Activated naive CD4-positive, alpha-beta T cell treated with anti-CD3 and anti-CD28 coated beads for 36 hours (primary cell): ENCODE measurements at regions not wholly inside any gene's neighbourhood (a gene's known extent, or its start where the extent isn't known, plus 50 kb on each side); places are given as distances from the start of the nearest gene placed in this dataset.
"Not testable (repeated sequence)": the region's sequence is repeated elsewhere in the genome, so short reads cannot be mapped to it uniquely, and the experiment has no call there.

Experiments
- CTCF ChIA-PET: fragments of 350-600 bp; sonication (Branson Sonifier 250); formaldehyde crosslinking; loops from one replicate; lab custom pipeline; 2021; ENCODE audit warnings: antibody characterized with exemption; lab: Charles Lee
- DNase-seq: peaks from one replicate; pipeline ENCODE4 v3.0.0-alpha.2; 2020
- H3K27ac Mint-ChIP-seq: one replicate; pipeline ENCODE4 v1.8.0; 2021; ENCODE audit warnings: mild to moderate bottlenecking, mixed read lengths
- H3K27me3 Mint-ChIP-seq: one replicate; pipeline ENCODE4 v1.8.0; 2021; ENCODE audit warnings: low read depth, mixed read lengths
- H3K36me3 Mint-ChIP-seq: one replicate; pipeline ENCODE4 v1.8.0; 2021; ENCODE audit warnings: low read depth, mixed read lengths
- H3K4me1 Mint-ChIP-seq: one replicate; pipeline ENCODE4 v1.8.0; 2021; ENCODE audit warnings: low read depth, mixed read lengths
- H3K4me3 Mint-ChIP-seq: one replicate; pipeline ENCODE4 v1.8.0; 2021; ENCODE audit warnings: mild to moderate bottlenecking, moderate library complexity, mixed read lengths
- H3K9me3 Mint-ChIP-seq: one replicate; pipeline ENCODE4 v1.8.0; 2021; ENCODE audit warnings: mixed read lengths
- intact Hi-C: fragments of 100-400 bp; cut with micrococcal nuclease; formaldehyde crosslinking; loops from one replicate; pipeline ENCODE4 v1.15.1; 2023

DNA sequence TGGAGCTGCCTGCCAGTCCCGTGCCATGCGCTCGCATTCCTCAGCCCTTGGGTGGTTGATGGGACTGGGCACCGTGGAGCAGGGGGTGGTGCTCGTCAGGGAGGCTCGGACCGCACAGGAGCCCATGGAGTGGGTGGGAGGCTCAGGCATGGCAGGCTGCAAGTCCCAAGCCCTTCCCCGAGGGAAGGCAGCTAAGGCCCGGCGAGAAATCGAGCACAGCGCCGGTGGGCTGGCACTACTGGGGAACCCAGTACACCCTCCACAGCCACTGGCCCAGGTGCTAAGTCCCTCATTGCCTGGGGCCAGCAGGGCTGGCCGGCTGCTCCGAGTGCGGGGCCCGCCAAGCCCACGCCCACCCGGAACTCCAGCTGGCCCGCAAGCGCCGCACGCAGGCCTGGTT lies 118.2 kb upstream of the TOP1 start:
- H3K36me3 Mint-ChIP-seq, H3K4me3 Mint-ChIP-seq, CTCF ChIA-PET, DNase-seq, H3K27ac Mint-ChIP-seq, intact Hi-C loops, H3K9me3 Mint-ChIP-seq, H3K4me1 Mint-ChIP-seq, H3K27me3 Mint-ChIP-seq: not testable (repeated sequence)

- intact Hi-C loops, H3K36me3 Mint-ChIP-seq, CTCF ChIA-PET, H3K4me1 Mint-ChIP-seq, H3K27me3 Mint-ChIP-seq, H3K4me3 Mint-ChIP-seq, DNase-seq, H3K27ac Mint-ChIP-seq, H3K9me3 Mint-ChIP-seq: not testable (repeated sequence)
Measured at GRCh38 chr20:40911152-40911551, 117.5 kb upstream of the TOP1 start.

- no peaks in the 10 kb centered on the region for H3K9me3 Mint-ChIP-seq
- CTCF ChIA-PET = no interaction called here
- H3K4me3 Mint-ChIP-seq = no peak overlapping the region
- H3K36me3 Mint-ChIP-seq = no peaks in the 10 kb centered on the region
- H3K27ac Mint-ChIP-seq = no peak overlapping the region
- no peak for DNase-seq
- intact Hi-C loops = no loop called here
- no peaks in the 10 kb centered on the region for H3K27me3 Mint-ChIP-seq
- H3K4me1 Mint-ChIP-seq = no peaks in the 10 kb centered on the region
Measured at GRCh38 chr20:40913224-40914185, 115.1 kb upstream of the TOP1 start.

DNA sequence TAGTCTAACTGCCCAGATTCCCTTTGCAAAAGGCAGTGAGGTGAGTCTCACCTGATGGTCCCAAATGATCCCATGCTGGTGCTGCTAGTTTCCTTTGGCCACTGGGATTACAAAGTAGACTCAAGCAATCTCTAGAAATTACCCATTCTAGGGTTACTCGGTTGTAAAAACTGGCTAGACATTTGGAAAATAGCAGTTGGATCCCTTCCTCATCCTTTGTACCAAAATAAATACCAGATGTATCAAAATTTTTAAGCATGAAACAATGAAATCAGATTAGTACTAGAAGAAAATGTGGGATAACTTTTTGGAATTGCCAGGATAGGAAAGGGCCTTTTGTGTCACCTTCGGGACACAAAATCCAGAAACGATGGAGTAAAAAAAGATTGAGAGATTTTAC lies 112.9 kb upstream of the TOP1 start:
- Mint-ChIP-seq H3K36me3 (no peaks in the 10 kb centered on the region), H3K9me3 (no peaks in the 10 kb centered on the region), H3K4me1 (no peaks in the 10 kb centered on the region), H3K4me3 (no peak overlapping the region), H3K27ac (no peak overlapping the region), H3K27me3 (no peaks in the 10 kb centered on the region)
- CTCF ChIA-PET = no interaction called here
- DNase-seq = no peak
- intact Hi-C loops = no loop called here

- DNase-seq = no peak
- Mint-ChIP-seq H3K4me1 (no peaks in the 10 kb centered on the region), H3K36me3 (no peaks in the 10 kb centered on the region), H3K27me3 (no peaks in the 10 kb centered on the region), H3K4me3 (no peak overlapping the region), H3K9me3 (no peaks in the 10 kb centered on the region), H3K27ac (no peak overlapping the region)
- intact Hi-C loops = no loop called here
- CTCF ChIA-PET = no interaction called here
Measured at GRCh38 chr20:40916276-40916675, 112.3 kb upstream of the TOP1 start.

DNA sequence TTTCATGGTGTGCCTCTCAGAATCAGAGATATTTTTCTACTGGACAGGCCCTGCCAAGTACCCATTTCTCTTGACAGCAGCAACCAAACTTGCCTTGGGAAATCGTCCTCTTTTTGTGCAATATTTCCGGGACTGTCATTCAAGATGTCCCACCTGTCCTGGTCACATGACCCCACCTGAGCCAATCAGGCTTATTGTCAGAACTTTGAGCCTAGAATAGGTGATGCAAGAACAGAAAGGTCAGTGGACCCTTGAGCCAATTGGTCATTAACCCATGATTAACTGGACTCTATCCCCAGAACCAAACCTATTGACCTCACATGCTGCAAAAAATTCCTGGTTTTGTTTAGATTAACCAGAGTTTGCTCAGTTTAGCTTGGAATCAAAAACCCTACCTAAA lies 108.3 kb upstream of the TOP1 start:
- CTCF ChIA-PET = no interaction called here
- Mint-ChIP-seq H3K36me3 (no peaks in the 10 kb centered on the region), H3K9me3 (no peaks in the 10 kb centered on the region), H3K4me3 (no peak overlapping the region), H3K27ac (no peak overlapping the region), H3K27me3 (peaks cover 3% of the 10 kb centered on the region), H3K4me1 (no peaks in the 10 kb centered on the region)
- intact Hi-C loops = no loop called here
- no peak for DNase-seq

GRCh38 chr20:40922865-40923264 lies 105.8 kb upstream of the TOP1 start:
- CTCF ChIA-PET = no interaction called here
- no peaks in the 10 kb centered on the region for H3K9me3 Mint-ChIP-seq
- no peaks in the 10 kb centered on the region for H3K36me3 Mint-ChIP-seq

DNA sequence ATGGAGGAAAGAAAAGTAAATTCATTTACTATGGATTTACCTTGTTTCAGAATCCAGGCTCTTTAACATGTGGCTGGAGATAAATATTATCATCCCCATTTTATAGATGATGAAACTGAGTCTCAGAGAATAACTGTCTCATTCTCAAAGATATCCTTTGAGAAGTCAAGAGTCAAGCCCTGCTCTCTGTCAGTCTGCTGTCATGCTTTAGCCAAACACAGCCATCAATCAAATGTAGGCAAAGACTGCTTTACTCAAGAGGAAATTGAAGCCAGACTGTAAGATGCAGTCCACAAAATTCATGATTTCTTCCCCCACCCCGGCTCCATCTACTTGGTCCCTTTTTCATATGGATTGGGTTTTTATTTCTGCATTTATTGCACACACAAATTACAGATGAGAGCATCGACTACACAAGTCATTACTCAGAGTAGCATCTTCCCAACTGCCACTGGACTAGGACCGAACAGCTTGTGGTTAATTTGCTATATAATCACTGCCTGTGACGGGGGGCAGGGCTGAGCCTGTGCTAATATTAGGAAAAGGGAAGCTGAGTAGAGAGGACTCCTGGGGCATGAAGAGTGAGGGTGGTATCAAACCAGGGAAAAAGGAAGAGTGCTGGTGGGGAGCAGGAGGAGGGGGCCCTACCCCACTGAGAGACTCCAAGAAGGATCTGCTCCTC lies 102.7 kb upstream of the TOP1 start:
- H3K27ac Mint-ChIP-seq = no peak overlapping the region
- no peak overlapping the region for H3K4me3 Mint-ChIP-seq
- H3K36me3 Mint-ChIP-seq = no peaks in the 10 kb centered on the region
- no peaks in the 10 kb centered on the region for H3K9me3 Mint-ChIP-seq
- peaks cover 4% of the 10 kb centered on the region for H3K27me3 Mint-ChIP-seq
- CTCF ChIA-PET = no interaction called here
- intact Hi-C loops = no loop called here
- H3K4me1 Mint-ChIP-seq = no peaks in the 10 kb centered on the region
- no peak for DNase-seq

More at GRCh38 chr20:40922865-40923264, 105.8 kb upstream of the TOP1 start:
- Mint-ChIP-seq H3K4me3 (no peak overlapping the region), H3K27me3 (peaks cover 3% of the 10 kb centered on the region), H3K27ac (no peak overlapping the region), H3K4me1 (no peaks in the 10 kb centered on the region)
- no peak for DNase-seq
- intact Hi-C loops = no loop called here

- no peaks in the 10 kb centered on the region for H3K36me3 Mint-ChIP-seq
- DNase-seq = no peak
Measured at GRCh38 chr20:40926928-40927327, 101.7 kb upstream of the TOP1 start.

GRCh38 chr20:40930561-40930960 lies 98.1 kb upstream of the TOP1 start:
- no peak overlapping the region for H3K27ac Mint-ChIP-seq
- H3K4me1 Mint-ChIP-seq = peaks cover 5% of the 10 kb centered on the region
- peaks cover 1% of the 10 kb centered on the region for H3K27me3 Mint-ChIP-seq
- CTCF ChIA-PET = no interaction called here
- no peaks in the 10 kb centered on the region for H3K36me3 Mint-ChIP-seq
- peaks cover 3% of the 10 kb centered on the region for H3K9me3 Mint-ChIP-seq
- H3K4me3 Mint-ChIP-seq = no peak overlapping the region
- intact Hi-C loops = no loop called here
- DNase-seq = no peak

More at GRCh38 chr20:40926928-40927327, 101.7 kb upstream of the TOP1 start:
- peaks cover 2% of the 10 kb centered on the region for H3K27me3 Mint-ChIP-seq
- no peak overlapping the region for H3K27ac Mint-ChIP-seq
- CTCF ChIA-PET = no interaction called here
- no peaks in the 10 kb centered on the region for H3K9me3 Mint-ChIP-seq
- intact Hi-C loops = no loop called here
- H3K4me1 Mint-ChIP-seq = no peaks in the 10 kb centered on the region
- H3K4me3 Mint-ChIP-seq = no peak overlapping the region

DNA sequence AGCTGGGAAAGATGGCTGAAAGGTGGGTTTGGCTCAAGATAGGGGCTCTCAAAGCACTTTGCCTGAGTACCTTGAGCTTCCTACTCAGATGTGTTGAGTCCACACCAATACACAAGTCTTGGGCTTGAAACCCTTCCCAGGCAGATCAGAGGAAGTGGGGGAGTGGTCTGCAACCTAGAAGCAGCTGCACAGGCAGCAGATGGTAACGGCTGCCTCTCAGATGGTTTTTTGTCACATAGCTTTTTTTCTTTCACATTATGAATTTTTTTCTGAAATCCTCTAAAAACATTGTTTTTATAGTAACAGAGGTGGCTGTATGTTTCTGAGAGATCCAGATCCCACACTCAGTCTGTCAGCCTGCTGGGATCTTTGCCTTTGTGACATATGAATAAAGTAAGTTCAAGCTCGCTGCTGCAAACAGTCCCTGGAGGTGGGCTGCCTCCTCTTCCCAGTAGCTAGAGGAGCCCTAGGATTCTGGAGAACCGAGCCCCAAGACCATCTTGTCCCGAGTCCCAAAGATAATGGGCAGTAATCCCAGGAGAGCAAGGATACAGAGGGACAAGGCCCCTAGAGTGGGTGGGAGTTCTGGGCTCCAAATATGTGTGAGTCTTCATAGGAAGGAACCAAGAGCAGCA lies 97.1 kb upstream of the TOP1 start:
- H3K36me3 Mint-ChIP-seq = no peaks in the 10 kb centered on the region
- peaks cover 5% of the 10 kb centered on the region for H3K4me1 Mint-ChIP-seq
- CTCF ChIA-PET = no interaction called here
- peaks cover 3% of the 10 kb centered on the region for H3K9me3 Mint-ChIP-seq
- no peak overlapping the region for H3K4me3 Mint-ChIP-seq
- H3K27ac Mint-ChIP-seq = no peak overlapping the region
- H3K27me3 Mint-ChIP-seq = peaks cover 1% of the 10 kb centered on the region
- intact Hi-C loops = no loop called here
- DNase-seq = no peak

DNA sequence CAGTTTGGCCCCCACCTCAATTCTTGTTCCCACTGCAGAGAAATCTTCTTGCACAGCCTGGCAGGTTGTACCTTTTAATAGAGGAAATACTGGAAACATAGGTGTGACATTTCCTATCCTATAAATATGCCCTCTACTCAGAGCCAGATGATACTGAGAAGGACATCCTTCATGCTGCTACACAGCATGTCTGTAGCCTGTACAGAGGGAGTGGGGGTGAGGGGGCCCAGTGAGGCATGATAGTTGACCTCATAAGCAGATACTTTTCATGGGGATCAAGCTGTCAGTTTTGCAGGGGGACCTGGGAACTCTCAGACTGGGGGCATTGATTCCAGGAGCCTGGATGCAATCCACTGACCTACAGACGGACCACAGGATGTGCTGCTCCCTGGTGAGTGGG lies 96.2 kb upstream of the TOP1 start:
- no peak overlapping the region for H3K27ac Mint-ChIP-seq
- DNase-seq = no peak
- no peak overlapping the region for H3K4me3 Mint-ChIP-seq
- CTCF ChIA-PET = no interaction called here
- intact Hi-C loops = no loop called here
- H3K36me3 Mint-ChIP-seq = no peaks in the 10 kb centered on the region
- H3K9me3 Mint-ChIP-seq = peaks cover 3% of the 10 kb centered on the region
- peaks cover 1% of the 10 kb centered on the region for H3K27me3 Mint-ChIP-seq
- peaks cover 5% of the 10 kb centered on the region for H3K4me1 Mint-ChIP-seq
